ENCODE measurements at regions not wholly inside any gene's neighbourhood (a gene's known extent, or its start where the extent isn't known, plus 50 kb on each side); places are given as distances from the start of the nearest gene placed in this dataset.

GRCh38 chr5:155260798-155261197 is 247.2 kb downstream of the KIF4B start:
- Histone ChIP-seq H3K27me3 (no peaks in the 10 kb centered on the region), H3K4me3 (replicated peaks in 1 of 3) (no peak overlapping the region), H3K9me3 (no peaks in the 10 kb centered on the region), H3K27ac (no peak overlapping the region), H3K36me3 (no peaks in the 10 kb centered on the region), H3K4me1 (no peaks in the 10 kb centered on the region)
- no peak for TF ChIP-seq POLR2A (IDR thresholded peaks at IDR 0.05)
- TF ChIP-seq, protein P1, sequence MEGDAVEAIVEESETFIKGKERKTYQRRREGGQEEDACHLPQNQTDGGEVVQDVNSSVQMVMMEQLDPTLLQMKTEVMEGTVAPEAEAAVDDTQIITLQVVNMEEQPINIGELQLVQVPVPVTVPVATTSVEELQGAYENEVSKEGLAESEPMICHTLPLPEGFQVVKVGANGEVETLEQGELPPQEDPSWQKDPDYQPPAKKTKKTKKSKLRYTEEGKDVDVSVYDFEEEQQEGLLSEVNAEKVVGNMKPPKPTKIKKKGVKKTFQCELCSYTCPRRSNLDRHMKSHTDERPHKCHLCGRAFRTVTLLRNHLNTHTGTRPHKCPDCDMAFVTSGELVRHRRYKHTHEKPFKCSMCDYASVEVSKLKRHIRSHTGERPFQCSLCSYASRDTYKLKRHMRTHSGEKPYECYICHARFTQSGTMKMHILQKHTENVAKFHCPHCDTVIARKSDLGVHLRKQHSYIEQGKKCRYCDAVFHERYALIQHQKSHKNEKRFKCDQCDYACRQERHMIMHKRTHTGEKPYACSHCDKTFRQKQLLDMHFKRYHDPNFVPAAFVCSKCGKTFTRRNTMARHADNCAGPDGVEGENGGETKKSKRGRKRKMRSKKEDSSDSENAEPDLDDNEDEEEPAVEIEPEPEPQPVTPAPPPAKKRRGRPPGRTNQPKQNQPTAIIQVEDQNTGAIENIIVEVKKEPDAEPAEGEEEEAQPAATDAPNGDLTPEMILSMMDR (IDR thresholded peaks at IDR 0.05) = no peak
- intact Hi-C loops (cut with DNase I) = no loop called here
- no peak for DNase-seq
- 39 to 44% methylated on average over 3 of the region's 3 CpGs for WGBS, 2 donors

DNA sequence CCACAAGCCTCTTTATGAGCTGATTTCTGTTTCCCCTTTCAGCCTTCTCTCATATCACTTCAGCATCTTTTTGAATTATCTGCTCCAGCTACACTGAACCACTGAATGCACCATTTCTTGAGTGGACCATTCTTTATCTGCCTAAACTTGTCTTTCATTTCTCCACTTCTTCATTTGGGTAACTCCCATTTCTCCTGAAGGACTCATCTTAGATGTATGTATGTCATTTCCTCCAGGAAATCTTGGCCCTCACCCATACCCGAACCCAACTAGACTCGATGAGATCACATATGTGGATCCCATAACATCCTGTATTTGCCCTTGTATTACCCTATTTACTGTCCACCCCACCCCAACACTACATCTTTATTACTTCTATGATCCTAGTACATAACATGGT is 249.8 kb downstream of the KIF4B start:
- H3K36me3 ChIP-seq = no peaks in the 10 kb centered on the region
- H3K27ac ChIP-seq = no peak overlapping the region
- H3K9me3 ChIP-seq = no peaks in the 10 kb centered on the region
- no peak overlapping the region for H3K4me3 ChIP-seq (replicated peaks in 1 of 3)
- H3K27me3 ChIP-seq = no peaks in the 10 kb centered on the region
- intact Hi-C loops (cut with DNase I) = no loop called here
- WGBS, 2 donors = 86 to 87% methylated on average over 2 of the region's 2 CpGs
- TF ChIP-seq, protein P1 (IDR thresholded peaks at IDR 0.05) = no peak
- TF ChIP-seq POLR2A (IDR thresholded peaks at IDR 0.05) = no peak
- no peaks in the 10 kb centered on the region for H3K4me1 ChIP-seq
- DNase-seq = no peak

DNA sequence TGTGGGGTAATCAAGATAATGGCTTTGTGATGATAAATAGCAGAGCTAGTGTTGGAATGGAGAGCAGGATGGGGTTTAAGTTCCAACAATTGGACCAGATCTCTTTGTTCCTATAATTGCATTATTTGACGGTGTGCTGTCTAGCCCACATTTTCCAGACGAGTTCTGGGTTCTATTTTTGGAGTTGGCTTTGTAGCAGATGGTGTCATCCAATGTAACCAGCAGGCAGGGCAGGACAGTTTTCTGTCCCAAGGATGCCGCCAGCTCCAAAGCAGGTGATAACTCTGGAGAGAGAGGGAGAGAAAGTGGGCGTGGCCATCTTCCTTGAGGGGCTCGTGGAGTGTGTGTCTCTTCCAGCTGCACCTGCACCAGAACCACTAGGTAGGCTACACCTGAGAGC is 251.3 kb downstream of the KIF4B start:
- DNase-seq = no peak
- H3K27me3 ChIP-seq = no peaks in the 10 kb centered on the region
- H3K36me3 ChIP-seq = no peaks in the 10 kb centered on the region
- no peak overlapping the region for H3K4me3 ChIP-seq (replicated peaks in 1 of 3)
- H3K9me3 ChIP-seq = no peaks in the 10 kb centered on the region
- no peak for TF ChIP-seq POLR2A (IDR thresholded peaks at IDR 0.05)
- TF ChIP-seq, protein P1 (IDR thresholded peaks at IDR 0.05) = no peak
- whole genome bisulfite sequencing, 2 donors = 70 to 72% methylated on average over 5 of the region's 5 CpGs
- H3K27ac ChIP-seq = no peak overlapping the region
- intact Hi-C loops (cut with DNase I) = no loop called here
- H3K4me1 ChIP-seq = no peaks in the 10 kb centered on the region

- Histone ChIP-seq H3K36me3 (no peaks in the 10 kb centered on the region), H3K27ac (no peak overlapping the region), H3K4me1 (no peaks in the 10 kb centered on the region), H3K4me3 (replicated peaks in 1 of 3) (no peak overlapping the region), H3K9me3 (no peaks in the 10 kb centered on the region), H3K27me3 (no peaks in the 10 kb centered on the region)
- no peak for DNase-seq
- TF ChIP-seq, protein P1 (IDR thresholded peaks at IDR 0.05) = no peak
- no peak for TF ChIP-seq POLR2A (IDR thresholded peaks at IDR 0.05)
- WGBS, 2 donors = 86 to 90% methylated on average over 2 of the region's 2 CpGs
- intact Hi-C loops (cut with DNase I) = no loop called here
Measured at GRCh38 chr5:155268770-155269425, 255.3 kb downstream of the KIF4B start.

- H3K4me3 ChIP-seq (replicated peaks in 1 of 3) = no peak overlapping the region
- no peaks in the 10 kb centered on the region for H3K36me3 ChIP-seq
- WGBS, 2 donors = 58 to 61% methylated on average over 3 of the region's 3 CpGs
- H3K27ac ChIP-seq = no peak overlapping the region
- no peaks in the 10 kb centered on the region for H3K9me3 ChIP-seq
- H3K4me1 ChIP-seq = no peaks in the 10 kb centered on the region
- intact Hi-C loops (cut with DNase I) = no loop called here
- no peak for DNase-seq
- TF ChIP-seq, protein P1 (IDR thresholded peaks at IDR 0.05) = no peak
- no peak for TF ChIP-seq POLR2A (IDR thresholded peaks at IDR 0.05)
- no peaks in the 10 kb centered on the region for H3K27me3 ChIP-seq
Measured at GRCh38 chr5:155270725-155271124, 257.2 kb downstream of the KIF4B start.
